ENCODE measurements at regions not wholly inside any gene's neighbourhood (a gene's known extent, or its start where the extent isn't known, plus 50 kb on each side); places are given as distances from the start of the nearest gene placed in this dataset.
"Not testable (repeated sequence)": the region's sequence is repeated elsewhere in the genome, so short reads cannot be mapped to it uniquely, and the experiment has no call there.

DNA sequence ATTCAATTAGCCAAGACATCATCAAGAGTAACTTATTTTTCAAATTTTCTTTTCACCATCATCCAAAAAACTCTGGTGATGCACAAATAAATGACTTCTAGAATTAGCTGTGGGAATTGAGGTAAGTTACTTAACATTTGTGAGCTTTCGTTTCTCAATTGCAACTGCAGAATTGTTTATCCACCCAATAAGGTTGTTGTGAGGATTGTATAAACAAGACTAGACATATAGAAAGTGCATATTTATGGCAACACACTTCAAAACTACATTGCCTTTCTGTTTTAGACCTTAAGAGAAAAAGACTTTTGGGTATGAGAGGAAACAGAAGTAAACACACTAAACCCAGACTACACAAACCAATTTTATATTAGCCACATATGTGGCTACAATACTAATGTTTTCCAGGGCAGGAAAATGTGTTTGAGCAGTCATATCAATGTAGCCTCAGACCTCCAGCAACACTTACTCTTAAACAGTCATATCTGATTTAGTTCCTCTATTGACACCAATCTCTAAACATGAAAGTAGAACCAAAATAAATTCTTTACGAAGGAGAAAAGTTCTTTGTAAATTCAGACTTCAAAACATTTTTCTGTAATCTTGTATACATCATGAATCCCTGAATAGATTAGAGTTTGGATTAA lies 488.0 kb upstream of the CYLC2 start:
- no peak for DNase-seq
- Histone ChIP-seq H3K4me3 (replicated peaks in 1 of 3) (no peak overlapping the region), H3K9me3 (no peaks in the 10 kb centered on the region), H3K27ac (no peak overlapping the region), H3K4me1 (no peaks in the 10 kb centered on the region), H3K27me3 (no peaks in the 10 kb centered on the region), H3K36me3 (no peaks in the 10 kb centered on the region)
- TF ChIP-seq, protein P1, sequence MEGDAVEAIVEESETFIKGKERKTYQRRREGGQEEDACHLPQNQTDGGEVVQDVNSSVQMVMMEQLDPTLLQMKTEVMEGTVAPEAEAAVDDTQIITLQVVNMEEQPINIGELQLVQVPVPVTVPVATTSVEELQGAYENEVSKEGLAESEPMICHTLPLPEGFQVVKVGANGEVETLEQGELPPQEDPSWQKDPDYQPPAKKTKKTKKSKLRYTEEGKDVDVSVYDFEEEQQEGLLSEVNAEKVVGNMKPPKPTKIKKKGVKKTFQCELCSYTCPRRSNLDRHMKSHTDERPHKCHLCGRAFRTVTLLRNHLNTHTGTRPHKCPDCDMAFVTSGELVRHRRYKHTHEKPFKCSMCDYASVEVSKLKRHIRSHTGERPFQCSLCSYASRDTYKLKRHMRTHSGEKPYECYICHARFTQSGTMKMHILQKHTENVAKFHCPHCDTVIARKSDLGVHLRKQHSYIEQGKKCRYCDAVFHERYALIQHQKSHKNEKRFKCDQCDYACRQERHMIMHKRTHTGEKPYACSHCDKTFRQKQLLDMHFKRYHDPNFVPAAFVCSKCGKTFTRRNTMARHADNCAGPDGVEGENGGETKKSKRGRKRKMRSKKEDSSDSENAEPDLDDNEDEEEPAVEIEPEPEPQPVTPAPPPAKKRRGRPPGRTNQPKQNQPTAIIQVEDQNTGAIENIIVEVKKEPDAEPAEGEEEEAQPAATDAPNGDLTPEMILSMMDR (IDR thresholded peaks at IDR 0.05), result no peak
- TF ChIP-seq POLR2A (IDR thresholded peaks at IDR 0.05), result no peak
- intact Hi-C loops (cut with DNase I), result no loop called here
- WGBS, 2 donors, result 67 to 82% methylated on average over 2 of the region's 2 CpGs

DNA sequence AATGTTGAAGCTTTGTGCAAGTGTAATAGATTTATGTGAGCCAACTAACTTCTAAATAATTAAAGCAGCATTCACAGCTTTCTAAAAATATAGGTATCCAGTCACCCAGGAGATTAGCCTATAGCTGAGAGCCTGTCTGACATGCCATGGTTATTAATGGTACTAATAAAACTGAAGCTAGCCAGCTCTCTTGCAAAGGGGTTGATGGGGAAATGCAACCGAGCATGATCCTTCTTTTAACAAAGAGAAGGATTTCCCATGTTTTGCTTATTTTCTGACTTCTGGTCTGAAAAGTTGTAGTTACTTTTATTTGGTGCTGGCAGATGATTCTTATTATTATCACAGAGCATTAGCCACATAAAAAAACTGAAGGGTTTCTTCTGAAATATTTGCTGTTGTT lies 488.7 kb upstream of the CYLC2 start:
- intact Hi-C loops (cut with DNase I), result no loop called here
- 43 to 69% methylated on average over 1 of the region's 1 CpG for WGBS, 2 donors

DNA sequence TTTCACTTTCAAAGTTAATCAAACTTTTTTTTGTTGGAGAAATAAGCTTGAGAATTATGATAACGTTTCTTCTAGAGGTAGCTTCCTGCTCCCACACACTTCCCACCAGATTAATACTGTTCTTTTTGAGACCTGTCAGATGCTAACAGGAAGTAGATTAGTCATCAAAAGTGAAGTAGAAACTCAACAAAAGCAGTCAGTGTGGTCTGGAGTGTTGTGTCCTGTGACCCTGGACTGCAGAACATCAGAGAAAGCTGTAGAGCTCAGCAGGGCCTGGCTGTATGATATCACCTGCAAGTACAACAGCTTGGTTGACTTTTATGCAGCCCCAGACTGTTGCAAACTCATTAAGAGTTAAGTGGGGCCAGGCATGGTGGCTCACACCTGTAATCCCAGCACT lies 495.7 kb upstream of the CYLC2 start:
- TF ChIP-seq, protein P1 (IDR thresholded peaks at IDR 0.05), result no peak
- no peak for TF ChIP-seq POLR2A (IDR thresholded peaks at IDR 0.05)
- Histone ChIP-seq H3K4me1 (no peaks in the 10 kb centered on the region), H3K4me3 (replicated peaks in 1 of 3) (no peak overlapping the region), H3K27ac (no peak overlapping the region), H3K27me3 (no peaks in the 10 kb centered on the region), H3K9me3 (no peaks in the 10 kb centered on the region), H3K36me3 (no peaks in the 10 kb centered on the region)
- no peak for DNase-seq
- intact Hi-C loops (cut with DNase I), result no loop called here
- WGBS, 2 donors, result 65 to 74% methylated on average over 1 of the region's 1 CpG

More for the DNA sequence above, 488.7 kb upstream of the CYLC2 start:
- no peaks in the 10 kb centered on the region for H3K9me3 ChIP-seq
- no peak overlapping the region for H3K27ac ChIP-seq
- no peak overlapping the region for H3K4me3 ChIP-seq (replicated peaks in 1 of 3)
- TF ChIP-seq, protein P1 (IDR thresholded peaks at IDR 0.05), result no peak
- TF ChIP-seq POLR2A (IDR thresholded peaks at IDR 0.05), result no peak
- no peaks in the 10 kb centered on the region for H3K27me3 ChIP-seq
- no peaks in the 10 kb centered on the region for H3K4me1 ChIP-seq
- no peaks in the 10 kb centered on the region for H3K36me3 ChIP-seq
- no peak for DNase-seq

DNA sequence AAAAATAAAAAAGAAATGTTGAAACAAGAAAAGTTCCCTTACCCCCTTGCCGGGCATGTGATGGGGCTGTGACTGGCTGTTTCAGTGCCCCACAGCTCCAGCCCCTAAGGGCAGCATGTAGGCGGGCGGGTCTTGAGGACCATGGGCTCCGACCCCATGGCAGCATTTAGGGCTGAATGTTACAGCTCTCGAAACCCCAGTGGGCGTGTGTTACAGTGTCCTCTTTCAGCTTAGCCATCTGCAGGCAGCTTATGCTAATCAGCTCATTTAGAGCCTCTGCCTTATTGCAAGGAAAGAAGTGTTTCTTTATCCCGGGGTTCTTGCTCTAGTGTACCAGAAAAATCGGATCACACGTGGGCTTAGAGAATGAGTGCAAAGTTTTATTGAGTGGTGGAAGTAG lies 497.4 kb upstream of the CYLC2 start:
- WGBS, 2 donors, result 89 to 90% methylated on average over 9 of the region's 9 CpGs
- no peaks in the 10 kb centered on the region for H3K4me1 ChIP-seq
- H3K27me3 ChIP-seq, result no peaks in the 10 kb centered on the region
- intact Hi-C loops (cut with DNase I), result no loop called here
- no peak overlapping the region for H3K27ac ChIP-seq
- TF ChIP-seq POLR2A (IDR thresholded peaks at IDR 0.05), result no peak
- TF ChIP-seq, protein P1 (IDR thresholded peaks at IDR 0.05), result no peak
- no peaks in the 10 kb centered on the region for H3K9me3 ChIP-seq
- no peak overlapping the region for H3K4me3 ChIP-seq (replicated peaks in 1 of 3)
- no peak for DNase-seq
- no peaks in the 10 kb centered on the region for H3K36me3 ChIP-seq

DNA sequence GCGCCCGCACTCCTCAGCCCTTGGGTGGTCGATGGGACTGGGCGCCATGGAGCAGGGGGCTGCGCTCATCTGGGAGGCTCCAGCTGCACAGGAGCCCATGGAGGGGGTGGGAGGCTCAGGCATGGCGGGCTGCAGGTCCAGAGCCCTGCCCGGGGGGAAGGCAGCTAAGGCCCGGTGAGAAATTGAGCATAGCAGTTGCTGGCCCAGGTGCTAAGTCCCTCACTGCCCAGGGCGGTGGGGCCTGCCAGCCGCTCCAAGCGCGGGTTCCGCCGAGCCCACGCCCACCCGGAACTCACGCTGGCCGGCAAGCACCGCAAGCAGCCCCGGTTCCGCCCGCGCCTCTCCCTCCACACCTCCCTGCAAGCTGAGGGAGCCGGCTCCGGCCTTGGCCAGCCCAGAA lies 508.2 kb upstream of the CYLC2 start:
- H3K4me3 ChIP-seq (replicated peaks in 1 of 3); intact Hi-C loops (cut with DNase I); H3K27me3 ChIP-seq; H3K27ac ChIP-seq; DNase-seq; H3K9me3 ChIP-seq; H3K4me1 ChIP-seq; H3K36me3 ChIP-seq: not testable (repeated sequence)
- WGBS, 2 donors, result 93 to 95% methylated on average over 3 to 18 of the region's 25 CpGs

All from thyroid gland (tissue), 4 donors.